ENCODE measurements at regions not wholly inside any gene's neighbourhood (a gene's known extent, or its start where the extent isn't known, plus 50 kb on each side); places are given as distances from the start of the nearest gene placed in this dataset.

GRCh38 chr3:102092617-102093466 lies 243.5 kb downstream of the NFKBIZ start:
- ChIA-PET CTCF (no interaction called here), POLR2A (ENCODE audit: low non-redundant PET) (no interaction called here)
- no peaks in the 10 kb centered on the region for H3K36me3 ChIP-seq (ENCODE audit: insufficient read depth, low read length, poor library complexity, severe bottlenecking)
- no peak overlapping the region for H3K4me3 ChIP-seq (ENCODE audit: low read depth, low read length, poor library complexity, severe bottlenecking)
- H3K27me3 ChIP-seq (replicated peaks; ENCODE audit: insufficient read depth, low read depth, low read length, poor library complexity) = no peaks in the 10 kb centered on the region
- no TSS peak for BruUV-seq (replicated peaks)
- TF ChIP-seq, protein P1, sequence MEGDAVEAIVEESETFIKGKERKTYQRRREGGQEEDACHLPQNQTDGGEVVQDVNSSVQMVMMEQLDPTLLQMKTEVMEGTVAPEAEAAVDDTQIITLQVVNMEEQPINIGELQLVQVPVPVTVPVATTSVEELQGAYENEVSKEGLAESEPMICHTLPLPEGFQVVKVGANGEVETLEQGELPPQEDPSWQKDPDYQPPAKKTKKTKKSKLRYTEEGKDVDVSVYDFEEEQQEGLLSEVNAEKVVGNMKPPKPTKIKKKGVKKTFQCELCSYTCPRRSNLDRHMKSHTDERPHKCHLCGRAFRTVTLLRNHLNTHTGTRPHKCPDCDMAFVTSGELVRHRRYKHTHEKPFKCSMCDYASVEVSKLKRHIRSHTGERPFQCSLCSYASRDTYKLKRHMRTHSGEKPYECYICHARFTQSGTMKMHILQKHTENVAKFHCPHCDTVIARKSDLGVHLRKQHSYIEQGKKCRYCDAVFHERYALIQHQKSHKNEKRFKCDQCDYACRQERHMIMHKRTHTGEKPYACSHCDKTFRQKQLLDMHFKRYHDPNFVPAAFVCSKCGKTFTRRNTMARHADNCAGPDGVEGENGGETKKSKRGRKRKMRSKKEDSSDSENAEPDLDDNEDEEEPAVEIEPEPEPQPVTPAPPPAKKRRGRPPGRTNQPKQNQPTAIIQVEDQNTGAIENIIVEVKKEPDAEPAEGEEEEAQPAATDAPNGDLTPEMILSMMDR (conservative IDR thresholded peaks at IDR 0.05; ENCODE audit: low read depth, low read length) = no peak
- no peak for TF ChIP-seq EZH2 (IDR thresholded peaks at IDR 0.05; ENCODE audit: borderline replicate concordance, low read depth, low read length, poor library complexity, severe bottlenecking)
- H3K9me3 ChIP-seq (ENCODE audit: low read depth, low read length, poor library complexity, severe bottlenecking) = no peaks in the 10 kb centered on the region
- H3K4me1 ChIP-seq (ENCODE audit: insufficient read depth, low read length, poor library complexity, severe bottlenecking) = peaks cover 19% of the 10 kb centered on the region
- no peak overlapping the region for H3K27ac ChIP-seq (ENCODE audit: low read depth, low read length, poor library complexity, severe bottlenecking)
- DNase-seq (ENCODE audit: low spot score) = no peak
- intact Hi-C loops (cut with micrococcal nuclease; ENCODE audit: unreplicated experiment) = no loop called here

GRCh38 chr3:102094506-102094905 lies 245.2 kb downstream of the NFKBIZ start:
- no peaks in the 10 kb centered on the region for H3K36me3 ChIP-seq (ENCODE audit: insufficient read depth, low read length, poor library complexity, severe bottlenecking)
- no peaks in the 10 kb centered on the region for H3K9me3 ChIP-seq (ENCODE audit: low read depth, low read length, poor library complexity, severe bottlenecking)
- peaks cover 16% of the 10 kb centered on the region for H3K4me1 ChIP-seq (ENCODE audit: insufficient read depth, low read length, poor library complexity, severe bottlenecking)
- BruUV-seq (replicated peaks) = no TSS peak
- DNase-seq (ENCODE audit: low spot score) = no peak
- H3K27me3 ChIP-seq (replicated peaks; ENCODE audit: insufficient read depth, low read depth, low read length, poor library complexity) = no peaks in the 10 kb centered on the region
- ChIA-PET CTCF (no interaction called here), POLR2A (ENCODE audit: low non-redundant PET) (no interaction called here)
- intact Hi-C loops (cut with micrococcal nuclease; ENCODE audit: unreplicated experiment) = no loop called here
- no peak for TF ChIP-seq EZH2 (IDR thresholded peaks at IDR 0.05; ENCODE audit: borderline replicate concordance, low read depth, low read length, poor library complexity, severe bottlenecking)
- TF ChIP-seq, protein P1 (conservative IDR thresholded peaks at IDR 0.05; ENCODE audit: low read depth, low read length) = no peak
- no peak overlapping the region for H3K27ac ChIP-seq (ENCODE audit: low read depth, low read length, poor library complexity, severe bottlenecking)
- no peak overlapping the region for H3K4me3 ChIP-seq (ENCODE audit: low read depth, low read length, poor library complexity, severe bottlenecking)

GRCh38 chr3:102095383-102095782 lies 246.1 kb downstream of the NFKBIZ start:
- Histone ChIP-seq H3K9me3 (ENCODE audit: low read depth, low read length, poor library complexity, severe bottlenecking) (no peaks in the 10 kb centered on the region), H3K27me3 (replicated peaks; ENCODE audit: insufficient read depth, low read depth, low read length, poor library complexity) (no peaks in the 10 kb centered on the region), H3K4me1 (ENCODE audit: insufficient read depth, low read length, poor library complexity, severe bottlenecking) (peaks cover 7% of the 10 kb centered on the region), H3K36me3 (ENCODE audit: insufficient read depth, low read length, poor library complexity, severe bottlenecking) (no peaks in the 10 kb centered on the region), H3K27ac (ENCODE audit: low read depth, low read length, poor library complexity, severe bottlenecking) (no peak overlapping the region), H3K4me3 (ENCODE audit: low read depth, low read length, poor library complexity, severe bottlenecking) (no peak overlapping the region)
- ChIA-PET CTCF (no interaction called here), POLR2A (ENCODE audit: low non-redundant PET) (no interaction called here)
- TF ChIP-seq EZH2 (IDR thresholded peaks at IDR 0.05; ENCODE audit: borderline replicate concordance, low read depth, low read length, poor library complexity, severe bottlenecking) = no peak
- TF ChIP-seq, protein P1 (conservative IDR thresholded peaks at IDR 0.05; ENCODE audit: low read depth, low read length) = no peak
- intact Hi-C loops (cut with micrococcal nuclease; ENCODE audit: unreplicated experiment) = no loop called here
- BruUV-seq (replicated peaks) = no TSS peak
- no peak for DNase-seq (ENCODE audit: low spot score)

Data from A673 (cell line).